ENCODE measurements at regions not wholly inside any gene's neighbourhood (a gene's known extent, or its start where the extent isn't known, plus 50 kb on each side); places are given as distances from the start of the nearest gene placed in this dataset.

GRCh38 chr12:93100610-93101009 lies 171.5 kb upstream of the EEA1 start:
- no peak overlapping the region for H3K27ac ChIP-seq

GRCh38 chr12:93101367-93101766 lies 172.3 kb upstream of the EEA1 start:
- Histone ChIP-seq H3K27me3 (replicated peaks; ENCODE audit: insufficient read depth) (no peaks in the 10 kb centered on the region), H3K36me3 (ENCODE audit: low read depth) (no peaks in the 10 kb centered on the region), H3K4me3 (no peak overlapping the region), H2AFZ (no peak overlapping the region), H3K9me3 (ENCODE audit: low read depth) (no peaks in the 10 kb centered on the region), H3K9me2 (ENCODE audit: insufficient read depth) (no peaks in the 10 kb centered on the region), H3K4me1 (ENCODE audit: insufficient read depth) (no peaks in the 10 kb centered on the region; the same call in 1 of the 2 replicates), H3F3A (ENCODE audit: insufficient read depth) (no peaks in the 10 kb centered on the region; the same call in 1 of the 2 replicates), H3K4me2 (ENCODE audit: unreplicated experiment) (no peak overlapping the region), H4K20me1 (ENCODE audit: insufficient read depth) (no peaks in the 10 kb centered on the region), H3K9ac (no peak overlapping the region), H3K79me2 (ENCODE audit: insufficient read depth) (no peaks in the 10 kb centered on the region), H3K27ac (no peak overlapping the region)
- TF ChIP-seq EZH2phosphoT487 (IDR thresholded peaks at IDR 0.05; ENCODE audit: insufficient read depth, low read depth), result no peak
- TF ChIP-seq EZH2 (IDR thresholded peaks at IDR 0.05; ENCODE audit: insufficient read depth, poor library complexity, severe bottlenecking), result no peak
- DNase-seq, result no peak
- in situ Hi-C loops (cut with MboI), result no loop called here
- WGBS, 2 experiments (ENCODE audit: low coverage in 1 of 2, low lambda C conversion rate in 2 of 2, missing lambda C conversion rate in 2 of 2), result 95 to 96% methylated on average over 4 of the region's 4 CpGs

More at GRCh38 chr12:93100610-93101009, 171.5 kb upstream of the EEA1 start:
- Histone ChIP-seq H3K9me2 (ENCODE audit: insufficient read depth) (no peaks in the 10 kb centered on the region), H3K9ac (no peak overlapping the region), H3K4me3 (no peak overlapping the region), H3K4me1 (ENCODE audit: insufficient read depth) (no peaks in the 10 kb centered on the region; the same call in 1 of the 2 replicates), H2AFZ (peak overlapping the region; percentile 59), H3K79me2 (ENCODE audit: insufficient read depth) (no peaks in the 10 kb centered on the region), H4K20me1 (ENCODE audit: insufficient read depth) (no peaks in the 10 kb centered on the region), H3K27me3 (replicated peaks; ENCODE audit: insufficient read depth) (no peaks in the 10 kb centered on the region), H3K4me2 (ENCODE audit: unreplicated experiment) (peak overlapping the region; percentile 31), H3K9me3 (ENCODE audit: low read depth) (no peaks in the 10 kb centered on the region), H3K36me3 (ENCODE audit: low read depth) (no peaks in the 10 kb centered on the region), H3F3A (ENCODE audit: insufficient read depth) (no peaks in the 10 kb centered on the region; the same call in 1 of the 2 replicates)
- DNase-seq, result peak; percentile 38
- 41 to 42% methylated on average over 4 of the region's 4 CpGs for WGBS, 2 experiments (ENCODE audit: low coverage in 1 of 2, low lambda C conversion rate in 2 of 2, missing lambda C conversion rate in 2 of 2)
- TF ChIP-seq EZH2 (IDR thresholded peaks at IDR 0.05; ENCODE audit: insufficient read depth, poor library complexity, severe bottlenecking) (no peak), EZH2phosphoT487 (IDR thresholded peaks at IDR 0.05; ENCODE audit: insufficient read depth, low read depth) (no peak)
- in situ Hi-C loops (cut with MboI), result no loop called here

DNA sequence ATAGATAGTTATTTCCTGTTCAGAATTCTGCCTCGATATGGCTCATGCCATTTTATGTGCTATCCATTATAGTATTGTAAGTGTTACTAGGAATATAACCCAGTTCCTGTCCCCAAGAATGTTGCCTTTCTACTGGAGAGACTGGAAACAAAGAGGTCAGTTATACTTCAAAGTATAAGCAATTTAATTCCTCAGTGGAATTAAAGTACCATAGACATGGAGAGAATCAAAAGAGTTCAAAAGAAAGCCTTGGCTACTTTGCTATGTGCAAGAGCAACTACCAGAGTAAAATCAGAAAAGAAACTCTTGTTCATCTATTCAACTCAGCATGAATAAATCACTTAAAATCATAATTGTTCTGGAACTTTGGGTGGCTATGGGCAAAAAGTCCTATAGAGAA lies 173.2 kb upstream of the EEA1 start:
- DNase-seq, result no peak
- Histone ChIP-seq H3K79me2 (ENCODE audit: insufficient read depth) (no peaks in the 10 kb centered on the region), H3K9ac (no peak overlapping the region), H3K4me1 (ENCODE audit: insufficient read depth) (peaks cover under 1% of the 10 kb centered on the region), H3K4me3 (no peak overlapping the region), H3K9me3 (ENCODE audit: low read depth) (no peaks in the 10 kb centered on the region), H3F3A (ENCODE audit: insufficient read depth) (no peaks in the 10 kb centered on the region; the same call in 1 of the 2 replicates), H3K9me2 (ENCODE audit: insufficient read depth) (no peaks in the 10 kb centered on the region), H2AFZ (no peak overlapping the region), H3K4me2 (ENCODE audit: unreplicated experiment) (no peak overlapping the region), H3K36me3 (ENCODE audit: low read depth) (no peaks in the 10 kb centered on the region), H3K27ac (no peak overlapping the region), H3K27me3 (replicated peaks; ENCODE audit: insufficient read depth) (no peaks in the 10 kb centered on the region), H4K20me1 (ENCODE audit: insufficient read depth) (no peaks in the 10 kb centered on the region)
- WGBS, 2 experiments (ENCODE audit: low coverage in 1 of 2, low lambda C conversion rate in 2 of 2, missing lambda C conversion rate in 2 of 2), result 28 to 29% methylated on average over 1 of the region's 1 CpG
- in situ Hi-C loops (cut with MboI), result no loop called here
- TF ChIP-seq EZH2phosphoT487 (IDR thresholded peaks at IDR 0.05; ENCODE audit: insufficient read depth, low read depth), result no peak
- no peak for TF ChIP-seq EZH2 (IDR thresholded peaks at IDR 0.05; ENCODE audit: insufficient read depth, poor library complexity, severe bottlenecking)

GRCh38 chr12:93102744-93103143 lies 173.6 kb upstream of the EEA1 start:
- no peaks in the 10 kb centered on the region for H3K9me3 ChIP-seq (ENCODE audit: low read depth)
- in situ Hi-C loops (cut with MboI), result no loop called here
- H3K4me1 ChIP-seq (ENCODE audit: insufficient read depth), result peaks cover 5% of the 10 kb centered on the region
- TF ChIP-seq EZH2phosphoT487 (IDR thresholded peaks at IDR 0.05; ENCODE audit: insufficient read depth, low read depth) (no peak), EZH2 (IDR thresholded peaks at IDR 0.05; ENCODE audit: insufficient read depth, poor library complexity, severe bottlenecking) (no peak)
- H3K27ac ChIP-seq, result no peak overlapping the region
- no peak overlapping the region for H3K4me2 ChIP-seq (ENCODE audit: unreplicated experiment)
- no peak for DNase-seq
- H3K79me2 ChIP-seq (ENCODE audit: insufficient read depth), result no peaks in the 10 kb centered on the region
- no peaks in the 10 kb centered on the region for H4K20me1 ChIP-seq (ENCODE audit: insufficient read depth)
- peaks cover 1% of the 10 kb centered on the region for H3F3A ChIP-seq (ENCODE audit: insufficient read depth)
- H3K4me3 ChIP-seq, result no peak overlapping the region
- no peaks in the 10 kb centered on the region for H3K9me2 ChIP-seq (ENCODE audit: insufficient read depth)
- H3K36me3 ChIP-seq (ENCODE audit: low read depth), result no peaks in the 10 kb centered on the region
- 93 to 96% methylated on average over 2 of the region's 2 CpGs for WGBS, 2 experiments (ENCODE audit: low coverage in 1 of 2, low lambda C conversion rate in 2 of 2, missing lambda C conversion rate in 2 of 2)
- no peak overlapping the region for H3K9ac ChIP-seq
- no peaks in the 10 kb centered on the region for H3K27me3 ChIP-seq (replicated peaks; ENCODE audit: insufficient read depth)
- no peak overlapping the region for H2AFZ ChIP-seq

GRCh38 chr12:93103154-93103553 lies 174.1 kb upstream of the EEA1 start:
- H3K9me3 ChIP-seq (ENCODE audit: low read depth), result no peaks in the 10 kb centered on the region
- H3K4me2 ChIP-seq (ENCODE audit: unreplicated experiment), result no peak overlapping the region
- no peak overlapping the region for H3K4me3 ChIP-seq
- no peak overlapping the region for H3K27ac ChIP-seq
- 97 to 98% methylated on average over 3 of the region's 3 CpGs for WGBS, 2 experiments (ENCODE audit: low coverage in 1 of 2, low lambda C conversion rate in 2 of 2, missing lambda C conversion rate in 2 of 2)
- no peaks in the 10 kb centered on the region for H3K9me2 ChIP-seq (ENCODE audit: insufficient read depth)
- H4K20me1 ChIP-seq (ENCODE audit: insufficient read depth), result no peaks in the 10 kb centered on the region
- no peaks in the 10 kb centered on the region for H3K79me2 ChIP-seq (ENCODE audit: insufficient read depth)
- H3K4me1 ChIP-seq (ENCODE audit: insufficient read depth), result peaks cover 9% of the 10 kb centered on the region
- no peaks in the 10 kb centered on the region for H3K27me3 ChIP-seq (replicated peaks; ENCODE audit: insufficient read depth)
- H3K36me3 ChIP-seq (ENCODE audit: low read depth), result no peaks in the 10 kb centered on the region
- no peak overlapping the region for H3K9ac ChIP-seq
- in situ Hi-C loops (cut with MboI), result no loop called here
- TF ChIP-seq EZH2 (IDR thresholded peaks at IDR 0.05; ENCODE audit: insufficient read depth, poor library complexity, severe bottlenecking), result no peak
- no peak for TF ChIP-seq EZH2phosphoT487 (IDR thresholded peaks at IDR 0.05; ENCODE audit: insufficient read depth, low read depth)
- H2AFZ ChIP-seq, result no peak overlapping the region
- DNase-seq, result no peak
- peaks cover 5% of the 10 kb centered on the region for H3F3A ChIP-seq (ENCODE audit: insufficient read depth)
